CD14-positive monocyte (primary cell): ENCODE measurements at regions not wholly inside any gene's neighbourhood (a gene's known extent, or its start where the extent isn't known, plus 50 kb on each side); places are given as distances from the start of the nearest gene placed in this dataset.
"Not testable (repeated sequence)": the region's sequence is repeated elsewhere in the genome, so short reads cannot be mapped to it uniquely, and the experiment has no call there.

Experiments
- DNase-seq, 3 donors: peaks; one replicate each; pipeline ENCODE4 v3.0.0-alpha.2; 2011 to 2022
- H2AFZ ChIP-seq: 2 replicates; pipeline ENCODE4 v1.6.0; 2012; ENCODE audit warnings: mild to moderate bottlenecking, low read depth, low read length, inconsistent platforms; ENCODE audit not compliant: insufficient read depth, poor library complexity, severe bottlenecking
- H3K27ac ChIP-seq, 2 donors: 1 replicate in 1 of 2; 2 replicates in 1 of 2; pipeline ENCODE4 v1.5.1; 2012 to 2013; ENCODE audit warnings: low read length in 2 of 2, control low read depth in 1 of 2, inconsistent platforms in 1 of 2, low read depth in 1 of 2, mild to moderate bottlenecking in 1 of 2
- H3K27me3 ChIP-seq, 2 donors: one replicate each; pipeline versions ENCODE4 v1.6.0 to v1.6.1; 2011 to 2013; ENCODE audit warnings: low read length in 2 of 2; ENCODE audit not compliant: control insufficient read depth in 2 of 2, insufficient read depth in 2 of 2
- H3K36me3 ChIP-seq, 2 donors: replicated peaks in 1 of 2; 1 replicate in 1 of 2; 2 replicates in 1 of 2; pipeline versions ENCODE4 v1.5.1 to v1.6.1; 2012 to 2013; ENCODE audit warnings: low read length in 2 of 2, control low read depth in 1 of 2, inconsistent platforms in 1 of 2, mild to moderate bottlenecking in 1 of 2; ENCODE audit not compliant: insufficient read depth in 2 of 2, control insufficient read depth in 1 of 2
- H3K4me1 ChIP-seq, 2 donors: 1 replicate in 1 of 2; 2 replicates in 1 of 2; pipeline versions ENCODE4 v1.5.1 to v1.6.1; 2012 to 2013; ENCODE audit warnings: low read length in 2 of 2, control low read depth in 1 of 2, inconsistent platforms in 1 of 2, mild to moderate bottlenecking in 1 of 2, moderate library complexity in 1 of 2; ENCODE audit not compliant: insufficient read depth in 2 of 2, control insufficient read depth in 1 of 2
- H3K4me2 ChIP-seq: replicated peaks from 2 replicates; pipeline ENCODE3; 2012; ENCODE audit warnings: low read length, moderate library complexity, mild to moderate bottlenecking; ENCODE audit not compliant: poor library complexity, severe bottlenecking; ENCODE audit errors: extremely low read depth
- H3K4me3 ChIP-seq, 3 experiments: fragments of 200-600 bp in 1 of 3; sonication (generic) in 1 of 3; replicated peaks in 1 of 3; 1 replicate in 2 of 3; 2 replicates in 1 of 3; pipeline ENCODE4 v1.5.1; 2011 to 2013; ENCODE audit warnings: low read length in 3 of 3, mild to moderate bottlenecking in 3 of 3, control low read depth in 2 of 3, low read depth in 2 of 3, inconsistent platforms in 1 of 3, moderate library complexity in 1 of 3
- H3K79me2 ChIP-seq: 2 replicates; pipeline ENCODE4 v1.6.0; 2012; ENCODE audit warnings: mild to moderate bottlenecking, control low read depth, inconsistent platforms, low read length, moderate library complexity; ENCODE audit not compliant: insufficient read depth
- H3K9ac ChIP-seq: 2 replicates; pipeline ENCODE4 v1.6.0; 2017; ENCODE audit warnings: low read length, mild to moderate bottlenecking; ENCODE audit not compliant: insufficient read depth, poor library complexity, severe bottlenecking
- H3K9me3 ChIP-seq, 2 donors: replicated peaks in 1 of 2; 1 replicate in 1 of 2; 2 replicates in 1 of 2; pipeline versions ENCODE4 v1.5.1 to v1.6.1; 2012 to 2013; ENCODE audit warnings: low read length in 2 of 2, control low read depth in 1 of 2; ENCODE audit not compliant: control insufficient read depth in 1 of 2, insufficient read depth in 1 of 2
- H4K20me1 ChIP-seq: 2 replicates; pipeline ENCODE4 v1.6.0; 2012; ENCODE audit warnings: mild to moderate bottlenecking, low read length, control low read depth, moderate library complexity; ENCODE audit not compliant: insufficient read depth
- H3K27ac Mint-ChIP-seq, 7 donors: one replicate each; pipeline ENCODE4 v1.8.0; 2020; ENCODE audit warnings: mild to moderate bottlenecking in 7 of 7, mixed read lengths in 7 of 7, moderate library complexity in 6 of 7, inconsistent platforms in 2 of 7
- H3K27me3 Mint-ChIP-seq, 3 donors: one replicate each; pipeline ENCODE4 v1.8.0; 2021 to 2022; ENCODE audit warnings: low read depth in 3 of 3, mild to moderate bottlenecking in 3 of 3, mixed read lengths in 3 of 3, moderate library complexity in 3 of 3, inconsistent platforms in 1 of 3
- H3K36me3 Mint-ChIP-seq, 2 donors: one replicate each; pipeline ENCODE4 v1.8.0; 2020; ENCODE audit warnings: mixed read lengths in 2 of 2, inconsistent platforms in 1 of 2, mild to moderate bottlenecking in 1 of 2
- H3K4me1 Mint-ChIP-seq: one replicate; pipeline ENCODE4 v1.8.0; 2020; ENCODE audit warnings: mild to moderate bottlenecking, mixed read lengths
- H3K4me3 Mint-ChIP-seq, 2 donors: one replicate each; pipeline ENCODE4 v1.8.0; 2020; ENCODE audit warnings: mild to moderate bottlenecking in 2 of 2, mixed read lengths in 2 of 2, moderate library complexity in 1 of 2
- H3K9me3 Mint-ChIP-seq, 7 donors: one replicate each; pipeline ENCODE4 v1.8.0; 2020 to 2022; ENCODE audit warnings: mixed read lengths in 7 of 7, mild to moderate bottlenecking in 6 of 7, moderate library complexity in 6 of 7, inconsistent platforms in 2 of 7
- WGBS: methylation state at CpG from one replicate; pipeline ENCODE4 v1.1.5; 2013; ENCODE audit warnings: missing lambda C conversion rate; ENCODE audit not compliant: insufficient coverage; 5-methylcytosine and 5-hydroxymethylcytosine counted together
- intact Hi-C, 2 donors: fragments of 100-400 bp; cut with micrococcal nuclease; formaldehyde crosslinking; loops; one replicate each; pipeline versions ENCODE4 v1.15.0 to v1.15.1; 2023
- TF ChIP-seq, protein P1 (sequence below): fragments of 200-600 bp; IDR thresholded peaks from one replicate; pipeline ENCODE4 v1.8.0; 2022; ENCODE audit warnings: antibody characterized with exemption, mild to moderate bottlenecking

DNA sequence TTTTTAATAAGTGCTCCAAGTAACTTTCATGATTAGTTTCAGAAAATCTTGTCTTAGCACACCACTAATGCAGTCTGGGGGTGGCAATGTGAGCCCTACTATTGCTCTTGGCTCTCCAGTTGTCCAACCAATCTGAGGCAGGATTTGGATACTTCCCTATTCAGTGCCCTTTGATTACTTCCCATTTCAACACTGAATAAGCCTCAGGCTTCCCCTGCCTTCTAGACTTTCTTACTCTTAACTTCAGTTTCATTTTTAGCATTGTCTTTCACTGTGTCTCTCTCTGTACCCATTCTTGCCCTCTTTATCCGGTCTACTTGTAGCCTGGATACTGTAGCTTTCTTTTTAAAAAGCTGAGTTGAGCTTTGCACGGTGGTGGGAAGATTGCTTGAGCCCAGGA is 186.1 kb downstream of the C9orf152 start:
- DNase-seq, result peak; percentile 57 to 84 (median 81)
- peaks cover 18 to 33% of the 10 kb centered on the region in 2 donors for H3K27me3 ChIP-seq
- H3K9ac ChIP-seq, result no peak overlapping the region
- no peaks in the 10 kb centered on the region for H4K20me1 ChIP-seq
- no peaks in the 10 kb centered on the region for H3K9me3 ChIP-seq
- H3K79me2 ChIP-seq, result no peaks in the 10 kb centered on the region
- H2AFZ ChIP-seq, result no peak overlapping the region
- peaks cover 17 to 22% of the 10 kb centered on the region in 2 donors for H3K4me1 ChIP-seq
- H3K36me3 ChIP-seq, result no peaks in the 10 kb centered on the region
- WGBS, result no CpG with 5 or more reads among the region's 2 CpGs
- H3K4me3 Mint-ChIP-seq, result peak overlapping the region in 1 of 2 donors; percentile 84
- H3K27me3 Mint-ChIP-seq, result peaks cover 30 to 42% (median 37%) of the 10 kb centered on the region in 3 donors
- H3K4me2 ChIP-seq, result peak overlapping the region; percentile 73
- H3K4me3 ChIP-seq, result peak overlapping the region in 1 of 3 experiments; percentile 56
- TF ChIP-seq, protein P1, sequence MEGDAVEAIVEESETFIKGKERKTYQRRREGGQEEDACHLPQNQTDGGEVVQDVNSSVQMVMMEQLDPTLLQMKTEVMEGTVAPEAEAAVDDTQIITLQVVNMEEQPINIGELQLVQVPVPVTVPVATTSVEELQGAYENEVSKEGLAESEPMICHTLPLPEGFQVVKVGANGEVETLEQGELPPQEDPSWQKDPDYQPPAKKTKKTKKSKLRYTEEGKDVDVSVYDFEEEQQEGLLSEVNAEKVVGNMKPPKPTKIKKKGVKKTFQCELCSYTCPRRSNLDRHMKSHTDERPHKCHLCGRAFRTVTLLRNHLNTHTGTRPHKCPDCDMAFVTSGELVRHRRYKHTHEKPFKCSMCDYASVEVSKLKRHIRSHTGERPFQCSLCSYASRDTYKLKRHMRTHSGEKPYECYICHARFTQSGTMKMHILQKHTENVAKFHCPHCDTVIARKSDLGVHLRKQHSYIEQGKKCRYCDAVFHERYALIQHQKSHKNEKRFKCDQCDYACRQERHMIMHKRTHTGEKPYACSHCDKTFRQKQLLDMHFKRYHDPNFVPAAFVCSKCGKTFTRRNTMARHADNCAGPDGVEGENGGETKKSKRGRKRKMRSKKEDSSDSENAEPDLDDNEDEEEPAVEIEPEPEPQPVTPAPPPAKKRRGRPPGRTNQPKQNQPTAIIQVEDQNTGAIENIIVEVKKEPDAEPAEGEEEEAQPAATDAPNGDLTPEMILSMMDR, result no peak
- peaks cover 28% of the 10 kb centered on the region for H3K4me1 Mint-ChIP-seq
- intact Hi-C loops, result no loop called here
- peak overlapping the region in 6 of 7 donors; percentile 40 to 80 (median 68) for H3K27ac Mint-ChIP-seq
- H3K9me3 Mint-ChIP-seq, result peaks cover 0 to 7% (median 0%) of the 10 kb centered on the region in 7 donors
- peak overlapping the region in 1 of 2 donors; percentile 59 for H3K27ac ChIP-seq
- H3K36me3 Mint-ChIP-seq, result no peaks in the 10 kb centered on the region

DNA sequence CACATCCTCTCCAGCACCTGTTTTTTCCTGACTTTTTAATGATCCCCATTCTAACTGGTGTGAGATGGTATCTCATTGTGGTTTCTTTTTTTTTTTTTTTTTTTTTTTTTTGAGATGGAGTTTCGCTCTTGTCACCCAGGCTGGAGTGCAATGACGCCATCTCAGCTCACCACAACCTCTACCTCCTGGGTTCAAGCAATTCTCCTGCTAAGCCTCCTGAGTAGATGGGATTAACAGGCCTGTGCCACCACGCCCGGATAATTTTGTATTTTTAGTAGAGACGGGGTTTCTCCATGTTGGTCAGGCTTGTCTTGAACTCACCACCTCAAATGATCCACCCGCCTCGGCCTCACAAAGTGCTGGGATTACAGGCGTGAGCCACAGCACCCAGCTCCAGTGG is 184.7 kb downstream of the C9orf152 start:
- H3K36me3 Mint-ChIP-seq, H3K36me3 ChIP-seq, H3K27ac ChIP-seq, H2AFZ ChIP-seq, H3K9me3 ChIP-seq, H3K4me3 Mint-ChIP-seq, H4K20me1 ChIP-seq, H3K9me3 Mint-ChIP-seq, H3K4me2 ChIP-seq, H3K9ac ChIP-seq, H3K4me3 ChIP-seq, H3K79me2 ChIP-seq, intact Hi-C loops, DNase-seq, H3K27ac Mint-ChIP-seq: not testable (repeated sequence)
- Histone ChIP-seq H3K27me3 (peaks cover 18 to 31% of the 10 kb centered on the region in 2 donors), H3K4me1 (peaks cover 21 to 32% of the 10 kb centered on the region in 2 donors)
- peaks cover 25 to 33% (median 31%) of the 10 kb centered on the region in 3 donors for H3K27me3 Mint-ChIP-seq
- peaks cover 38% of the 10 kb centered on the region for H3K4me1 Mint-ChIP-seq
- WGBS, result 95% methylated on average over 4 of the region's 8 CpGs
